ENCODE measurements at regions not wholly inside any gene's neighbourhood (a gene's known extent, or its start where the extent isn't known, plus 50 kb on each side); places are given as distances from the start of the nearest gene placed in this dataset.
A peak's percentile ranks its signal among the peaks of the same experiment; 100 is the strongest.

DNA sequence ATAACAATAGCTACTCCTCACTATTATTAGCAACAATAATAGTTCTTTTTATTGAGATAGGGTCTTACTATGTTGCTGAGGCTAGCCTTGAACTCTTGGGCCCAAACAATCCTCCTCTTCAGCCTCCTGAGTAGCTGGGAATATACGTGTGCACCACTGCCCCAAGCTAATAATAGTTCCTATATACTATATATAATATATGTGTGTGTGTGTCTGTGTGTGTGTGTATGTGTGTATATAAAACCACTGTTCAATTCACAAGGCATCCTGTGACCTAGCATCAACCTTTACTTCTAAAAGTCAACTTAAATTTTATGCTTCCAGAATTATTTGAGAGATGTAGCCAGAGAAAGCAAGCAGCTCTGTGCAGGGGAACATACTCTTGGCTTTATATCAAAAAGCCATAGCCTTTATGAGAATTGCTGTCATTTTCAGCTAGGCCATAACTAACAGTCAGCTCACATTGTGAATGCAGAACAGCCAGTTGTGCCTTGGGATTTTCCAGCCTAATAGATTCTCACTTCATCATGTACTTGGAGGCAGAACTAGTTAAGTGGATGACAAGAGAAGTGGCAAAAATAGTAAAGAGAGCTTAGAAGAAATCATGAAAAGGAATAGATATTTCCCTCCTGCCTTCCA lies 665.5 kb downstream of the NYAP2 start:
- no peak for DNase-seq

GRCh38 chr2:226063704-226064440 lies 664.4 kb downstream of the NYAP2 start:
- no peak for DNase-seq

DNA sequence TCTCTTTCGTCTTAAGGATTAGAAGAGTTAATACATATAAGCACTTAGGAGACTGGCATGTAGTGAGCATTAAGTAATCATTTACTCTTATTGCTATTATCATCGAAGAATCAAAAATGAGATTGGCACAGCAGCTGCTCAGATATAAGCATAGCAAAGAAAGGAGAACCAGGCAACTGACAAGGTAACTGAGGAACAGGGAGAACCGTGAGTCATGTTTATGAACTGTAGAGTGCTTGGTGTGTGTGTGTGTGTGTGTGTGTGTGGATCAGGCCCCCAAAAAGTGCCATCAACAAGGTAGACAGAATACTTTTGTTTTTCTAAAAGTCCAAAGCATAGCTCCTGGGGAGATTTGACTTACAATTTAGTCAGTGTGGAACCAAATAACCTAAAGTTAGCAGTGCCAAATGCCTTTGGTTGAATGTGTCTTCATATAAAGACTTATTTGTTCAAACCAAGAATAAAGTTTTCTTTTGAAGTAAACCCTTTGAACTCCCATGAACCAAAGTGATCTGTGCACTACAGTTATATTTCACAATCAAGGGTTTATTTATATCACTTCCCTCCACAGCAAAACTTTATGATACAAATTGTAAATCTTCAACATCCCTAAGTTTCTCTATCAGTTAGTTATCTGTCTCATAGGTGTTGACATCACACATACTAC lies 660.6 kb downstream of the NYAP2 start:
- peak; percentile 10 to 13 for DNase-seq

DNA sequence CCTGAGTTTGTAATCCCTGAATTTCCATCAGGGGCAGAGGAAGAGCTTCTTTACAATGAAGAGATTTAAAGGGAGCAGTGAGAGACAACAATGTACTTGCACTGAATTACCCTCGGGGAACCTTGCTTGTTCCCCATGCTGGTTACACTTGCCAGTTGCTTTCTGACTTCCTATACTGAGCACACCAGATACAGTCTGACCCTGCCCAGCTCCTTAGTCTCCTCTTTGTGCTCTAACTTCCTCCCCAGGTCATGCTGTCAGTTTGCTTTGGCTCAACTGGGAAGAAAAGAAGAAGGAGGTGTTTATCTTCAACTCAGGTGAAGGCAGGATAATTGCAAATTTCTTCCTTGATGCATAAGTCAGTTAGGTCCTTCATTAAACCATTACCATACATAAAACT lies 658.4 kb downstream of the NYAP2 start:
- peak; percentile 44 to 55 for DNase-seq

DNA sequence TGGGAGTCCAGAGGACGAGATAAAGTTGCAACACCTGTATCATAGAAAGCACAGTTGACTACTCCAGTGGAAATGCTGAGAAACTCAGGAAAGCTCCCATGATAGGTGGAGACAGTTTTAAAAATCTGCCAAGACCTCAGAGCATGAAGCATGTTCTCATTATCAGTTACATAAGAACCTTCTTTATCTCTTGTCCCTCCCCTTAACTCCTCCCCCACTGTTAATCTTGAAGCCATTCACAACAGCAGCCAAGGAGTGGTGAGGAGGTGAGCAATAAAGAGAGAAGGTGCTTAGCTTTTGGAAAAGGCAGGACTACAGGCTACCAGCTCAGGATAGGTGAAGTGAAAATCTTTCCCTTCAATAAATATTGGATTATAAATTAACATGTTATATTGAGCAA lies 657.9 kb downstream of the NYAP2 start:
- DNase-seq = no peak

DNA sequence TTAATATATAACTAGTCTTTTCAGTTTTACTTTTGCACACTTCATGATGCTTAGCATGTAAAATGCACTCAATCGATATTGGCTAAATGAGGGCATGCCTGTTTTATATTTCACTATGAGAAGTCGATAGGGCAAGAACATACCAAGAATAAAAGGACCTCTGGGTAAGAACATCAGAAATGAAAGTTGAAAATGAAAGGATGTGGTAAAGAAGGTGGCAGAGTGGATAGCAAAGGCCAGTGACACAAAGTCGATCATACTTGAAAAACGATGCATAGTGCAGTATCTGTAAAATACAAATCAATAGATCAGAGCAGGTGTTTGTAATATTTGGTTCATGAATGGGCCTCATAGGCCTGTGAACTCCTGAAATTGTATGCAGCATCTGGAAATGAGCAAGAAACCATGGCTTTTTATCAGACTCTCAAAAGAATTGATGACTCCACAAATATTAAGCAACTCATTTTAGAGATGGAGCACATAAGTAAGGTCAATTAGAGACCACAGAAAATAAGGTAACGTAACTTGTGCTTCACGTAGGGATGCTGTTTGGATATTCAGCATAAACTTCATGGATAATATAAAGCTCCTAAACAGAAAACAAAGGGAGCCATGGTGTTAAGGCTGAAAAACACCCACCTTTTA lies 653.4 kb downstream of the NYAP2 start:
- no peak for DNase-seq

GRCh38 chr2:226050822-226051221 lies 651.3 kb downstream of the NYAP2 start:
- no peak for DNase-seq

DNA sequence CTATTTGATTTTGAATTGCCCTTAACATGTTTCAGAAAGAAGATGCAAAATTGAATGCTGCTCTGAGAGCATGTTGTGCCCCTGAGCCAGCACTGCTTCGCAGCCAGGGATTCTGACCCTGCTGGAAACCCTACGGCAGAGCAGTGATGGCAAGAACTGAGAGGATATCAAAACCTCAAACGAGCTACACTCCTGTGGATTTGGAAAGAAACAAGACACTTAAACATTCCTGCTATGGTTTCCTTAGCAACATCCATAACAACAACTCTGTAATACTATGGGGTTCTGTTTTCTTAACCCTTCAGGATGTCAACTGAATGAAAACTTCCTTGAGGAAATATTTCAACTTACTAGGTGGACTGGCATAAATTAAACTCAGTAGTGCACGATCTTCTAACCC lies 649.1 kb downstream of the NYAP2 start:
- no peak for DNase-seq

DNA sequence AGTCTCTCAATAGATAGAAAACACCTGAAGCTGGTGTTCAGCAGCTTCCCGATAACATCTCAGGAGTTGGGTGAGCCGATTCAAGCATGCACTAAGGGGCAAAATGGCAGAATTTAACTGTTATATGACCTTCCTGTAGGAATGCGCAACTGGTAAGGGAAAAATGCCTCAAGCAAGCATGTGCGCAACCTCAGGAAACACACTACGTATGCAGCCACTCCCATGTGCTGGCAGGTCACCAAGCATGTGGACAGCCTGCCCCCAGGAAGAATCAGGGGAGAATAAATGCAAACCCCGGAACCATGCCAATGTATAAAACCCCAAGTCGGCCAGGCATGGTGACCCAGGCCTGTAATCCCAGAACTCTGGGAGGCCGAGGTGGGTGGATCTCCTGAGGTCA lies 645.6 kb downstream of the NYAP2 start:
- DNase-seq = no peak

- DNase-seq = no peak
Observed at GRCh38 chr2:226040344-226040900, 640.9 kb downstream of the NYAP2 start.

DNA sequence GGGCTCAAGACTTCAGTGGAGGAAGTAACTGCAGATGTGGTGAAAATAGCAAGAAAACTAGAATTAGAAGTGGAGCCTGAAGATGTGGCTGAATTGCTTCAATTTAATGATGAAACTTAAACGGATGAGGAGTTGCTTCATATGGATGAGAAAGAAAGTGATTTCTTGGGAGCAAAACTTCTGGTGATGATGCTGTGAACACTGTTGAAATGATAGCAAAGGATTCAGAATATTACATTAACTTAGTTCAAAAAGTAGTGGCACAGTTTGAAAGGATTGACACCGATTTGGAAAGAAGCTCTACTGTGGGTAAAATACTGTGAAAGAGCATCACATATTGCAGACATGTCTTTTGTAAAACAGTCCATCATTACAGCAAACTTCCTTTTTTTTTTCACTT lies 638.0 kb downstream of the NYAP2 start:
- peak in 1 of 2 donors; percentile 38 for DNase-seq

GRCh38 chr2:226031647-226032501 lies 632.4 kb downstream of the NYAP2 start:
- peak; percentile 73 to 81 for DNase-seq

- peak in 1 of 2 donors; percentile 35 for DNase-seq
Observed at GRCh38 chr2:226030788-226031646, 631.5 kb downstream of the NYAP2 start.

GRCh38 chr2:226030369-226030768 lies 630.9 kb downstream of the NYAP2 start:
- peak; percentile 33 to 53 for DNase-seq

DNA sequence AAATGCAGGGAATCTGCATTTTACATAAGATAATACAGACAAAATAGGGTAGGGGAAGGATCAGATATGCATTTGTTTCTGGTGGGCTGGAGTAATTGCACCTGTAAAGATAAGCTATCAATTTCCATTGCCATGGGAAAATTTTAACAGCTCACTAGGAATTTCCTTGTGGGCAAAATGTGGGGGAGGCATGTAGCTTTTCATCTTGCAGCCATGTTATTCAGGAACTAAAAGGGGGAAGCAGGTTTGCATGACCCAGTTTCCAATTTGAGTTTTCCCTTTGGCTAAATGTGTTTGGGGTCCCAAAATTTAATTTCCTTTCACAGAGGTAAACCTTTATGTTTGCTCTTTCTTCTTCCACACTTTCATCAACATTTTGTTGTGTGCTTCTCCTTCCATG lies 624.4 kb downstream of the NYAP2 start:
- DNase-seq = peak; percentile 43 to 48

DNA sequence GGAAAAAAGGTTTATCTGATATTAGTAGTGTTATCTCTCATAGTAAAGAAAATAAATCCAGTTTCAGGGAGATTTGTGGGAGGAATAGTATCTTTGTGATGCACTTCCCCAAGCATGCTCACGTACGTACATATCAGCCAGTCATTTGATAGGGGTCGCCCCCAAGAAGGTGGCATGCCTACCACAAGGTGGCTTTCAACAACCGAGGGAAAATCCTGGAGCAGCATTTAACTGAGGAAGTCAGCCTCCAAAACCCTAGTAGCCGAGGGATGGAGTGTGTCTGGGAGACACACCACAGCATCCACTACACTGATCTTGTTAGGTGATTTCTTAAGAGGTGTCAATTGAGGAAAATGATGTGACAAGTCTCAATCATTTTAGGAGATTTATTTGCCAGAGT lies 623.9 kb downstream of the NYAP2 start:
- DNase-seq = no peak

- DNase-seq = peak; percentile 17 to 66
Observed at GRCh38 chr2:226020956-226021355, 621.4 kb downstream of the NYAP2 start.

- DNase-seq = peak; percentile 26 to 65
Observed at GRCh38 chr2:226020176-226020575, 620.7 kb downstream of the NYAP2 start.

- no peak for DNase-seq
Observed at GRCh38 chr2:226018641-226019040, 619.1 kb downstream of the NYAP2 start.

- peak; percentile 29 to 70 for DNase-seq
Observed at GRCh38 chr2:226017537-226017936, 618.0 kb downstream of the NYAP2 start.

DNA sequence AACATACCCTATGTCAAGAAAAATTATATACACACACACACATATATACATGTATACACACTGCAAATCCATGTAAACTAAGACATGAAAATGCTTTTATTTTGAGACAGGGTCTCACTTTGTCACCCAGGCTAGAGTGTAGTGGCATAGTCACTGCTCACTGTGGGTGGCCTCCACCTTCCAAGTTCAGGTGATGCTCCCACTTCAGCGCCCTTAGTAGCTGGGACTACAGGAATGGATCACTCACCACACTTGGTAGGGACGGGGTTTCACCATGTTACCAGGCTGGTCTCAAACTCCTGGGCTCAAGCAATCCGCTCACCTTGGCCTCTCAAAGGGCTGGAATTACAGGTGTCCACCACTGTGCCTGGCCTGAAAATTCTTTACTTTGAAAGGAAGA lies 617.6 kb downstream of the NYAP2 start:
- no peak for DNase-seq
